ENCODE measurements at regions not wholly inside any gene's neighbourhood (a gene's known extent, or its start where the extent isn't known, plus 50 kb on each side); places are given as distances from the start of the nearest gene placed in this dataset.

GRCh38 chr1:81650776-81651175 lies 150.0 kb upstream of the ADGRL2 start (continued):
- no peak for TF ChIP-seq REST (IDR thresholded peaks at IDR 0.05)
- no peak for TF ChIP-seq HNF4G (IDR thresholded peaks at IDR 0.05)

GRCh38 chr1:81635816-81636215 lies 164.9 kb upstream of the ADGRL2 start:
- Histone ChIP-seq H3K27me3 (ENCODE audit: control insufficient read depth in 4 of 4, insufficient read depth in 4 of 4, low read length in 3 of 4) (no peaks in the 10 kb centered on the region), H3K9ac (ENCODE audit: low read depth in 1 of 2, low read length in 2 of 2) (no peak overlapping the region), H3K4me3 (ENCODE audit: low read depth in 1 of 3, low read length in 3 of 3) (no peak overlapping the region), H3K4me1 (ENCODE audit: control insufficient read depth in 4 of 4, insufficient read depth in 4 of 4, low read length in 3 of 4) (no peaks in the 10 kb centered on the region), H3K36me3 (ENCODE audit: control insufficient read depth in 4 of 4, insufficient read depth in 3 of 4, low read depth in 1 of 4, low read length in 3 of 4) (no peaks in the 10 kb centered on the region), H3K27ac (ENCODE audit: low read depth in 1 of 2, low read length in 2 of 2) (no peak overlapping the region), H3K9me3 (ENCODE audit: control insufficient read depth in 4 of 4, low read length in 3 of 4) (no peaks in the 10 kb centered on the region)
- WGBS: 94% methylated on average over 2 of the region's 2 CpGs
- no peak for DNase-seq (ENCODE audit: low spot score)
- TF ChIP-seq YY1 (IDR thresholded peaks at IDR 0.05): no peak
- no peak for TF ChIP-seq FOXA2 (IDR thresholded peaks at IDR 0.05)
- TF ChIP-seq REST (IDR thresholded peaks at IDR 0.05): no peak
- no peak for TF ChIP-seq SP1 (IDR thresholded peaks at IDR 0.05)
- TF ChIP-seq TAF1 (conservative IDR thresholded peaks at IDR 0.05): no peak
- no peak for TF ChIP-seq CTCF (IDR thresholded peaks at IDR 0.05; ENCODE audit: low read depth, low read length, missing input control)
- no peak for TF ChIP-seq EGR1 (IDR thresholded peaks at IDR 0.05; ENCODE audit: low read depth in 2 of 2)
- no peak for TF ChIP-seq RAD21 (IDR thresholded peaks at IDR 0.05)
- TF ChIP-seq JUND (IDR thresholded peaks at IDR 0.05): no peak
- no peak for TF ChIP-seq HNF4A (conservative IDR thresholded peaks at IDR 0.05)

GRCh38 chr1:81634294-81634693 lies 166.4 kb upstream of the ADGRL2 start:
- H3K9ac ChIP-seq (ENCODE audit: low read depth in 1 of 2, low read length in 2 of 2): no peak overlapping the region
- H3K4me1 ChIP-seq (ENCODE audit: control insufficient read depth in 4 of 4, insufficient read depth in 4 of 4, low read length in 3 of 4): no peaks in the 10 kb centered on the region
- DNase-seq (ENCODE audit: low spot score): no peak
- H3K9me3 ChIP-seq (ENCODE audit: control insufficient read depth in 4 of 4, low read length in 3 of 4): no peaks in the 10 kb centered on the region
- no peak overlapping the region for H3K27ac ChIP-seq (ENCODE audit: low read depth in 1 of 2, low read length in 2 of 2)
- H3K36me3 ChIP-seq (ENCODE audit: control insufficient read depth in 4 of 4, insufficient read depth in 3 of 4, low read depth in 1 of 4, low read length in 3 of 4): no peaks in the 10 kb centered on the region
- H3K4me3 ChIP-seq (ENCODE audit: low read depth in 1 of 3, low read length in 3 of 3): no peak overlapping the region
- H3K27me3 ChIP-seq (ENCODE audit: control insufficient read depth in 4 of 4, insufficient read depth in 4 of 4, low read length in 3 of 4): no peaks in the 10 kb centered on the region
- WGBS: 96% methylated on average over 6 of the region's 6 CpGs
- TF ChIP-seq SP1 (IDR thresholded peaks at IDR 0.05) (no peak), EGR1 (IDR thresholded peaks at IDR 0.05; ENCODE audit: low read depth in 2 of 2) (no peak), GABPA (IDR thresholded peaks at IDR 0.05 in 1 of 2, conservative IDR thresholded peaks at IDR 0.05 in 1 of 2) (no peak), RXRA (IDR thresholded peaks at IDR 0.05) (no peak), ZBTB33 (IDR thresholded peaks at IDR 0.05) (no peak), TAF1 (conservative IDR thresholded peaks at IDR 0.05) (no peak), REST (IDR thresholded peaks at IDR 0.05) (no peak), HNF4A (conservative IDR thresholded peaks at IDR 0.05) (no peak), RAD21 (IDR thresholded peaks at IDR 0.05) (no peak), ATF3 (IDR thresholded peaks at IDR 0.05) (no peak), YY1 (IDR thresholded peaks at IDR 0.05) (no peak)

All from liver (tissue), 8 donors.